HL-60 (cell line): ENCODE measurements at regions not wholly inside any gene's neighbourhood (a gene's known extent, or its start where the extent isn't known, plus 50 kb on each side); places are given as distances from the start of the nearest gene placed in this dataset.

ENCODE experiments used
- DNase-seq, 2 experiments: peaks; one replicate each; pipeline ENCODE4 v3.0.0-alpha.2; 2010 to 2020; ENCODE audit warnings: low read depth in 1 of 2, low spot score in 1 of 2
- H3K27ac ChIP-seq: fragments of 250-450 bp; sonication (Bioruptor Pico); replicated peaks from 2 replicates; pipeline ENCODE4 v1.5.1; 2020; ENCODE audit warnings: mild to moderate bottlenecking, moderate library complexity
- H3K27me3 ChIP-seq: fragments of 250-450 bp; sonication (Bioruptor Pico); 2 replicates; pipeline ENCODE4 v1.5.1; 2021; ENCODE audit warnings: mild to moderate bottlenecking, moderate library complexity; ENCODE audit not compliant: insufficient read depth, poor library complexity, severe bottlenecking
- H3K4me3 ChIP-seq: replicated peaks from 2 replicates; pipeline ENCODE4 v1.5.1; 2011; ENCODE audit warnings: mild to moderate bottlenecking, control low read depth, low read length; ENCODE audit not compliant: insufficient read depth
- GABPA ChIP-seq: IDR thresholded peaks from 2 replicates; pipeline ENCODE4 v1.6.1; 2012; ENCODE audit warnings: low read depth
- POLR2AphosphoS5 ChIP-seq: IDR thresholded peaks from 2 replicates; pipeline ENCODE4 v1.6.1; 2012; ENCODE audit warnings: low read depth
- SPI1 ChIP-seq: IDR thresholded peaks from 2 replicates; pipeline ENCODE4 v1.6.1; 2012; ENCODE audit warnings: low read depth, mild to moderate bottlenecking, borderline replicate concordance
- TF ChIP-seq, protein P1 (sequence below): IDR thresholded peaks from 2 replicates; pipeline ENCODE4 v1.6.1; 2012; ENCODE audit warnings: low read depth; ENCODE audit not compliant: insufficient replicate concordance
- TF ChIP-seq, protein P2 (sequence below): IDR thresholded peaks from one replicate; pipeline ENCODE4 v1.5.1; 2011; ENCODE audit warnings: low read length, control low read depth, inconsistent platforms; ENCODE audit not compliant: insufficient read depth

DNA sequence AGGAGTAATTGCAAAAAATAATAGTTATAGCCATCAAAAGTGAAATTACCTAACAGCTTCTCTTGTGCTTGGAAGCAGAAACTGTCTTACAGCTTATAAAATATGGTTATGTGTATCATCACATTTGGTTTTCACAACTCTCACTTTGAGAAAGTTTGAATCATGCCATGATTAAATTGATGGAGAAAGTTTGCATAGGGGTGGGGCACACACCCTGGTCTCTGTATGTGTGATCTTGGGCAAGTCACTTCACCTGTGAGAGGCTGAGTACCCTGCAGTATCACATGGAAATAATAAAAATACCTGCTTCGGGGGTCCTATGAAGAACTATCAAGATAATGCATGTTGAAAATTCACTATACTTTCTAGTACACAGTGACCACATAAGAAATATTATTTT is 471.4 kb downstream of the RAP2B start:
- no peaks in the 10 kb centered on the region for H3K27me3 ChIP-seq
- TF ChIP-seq, protein P1, sequence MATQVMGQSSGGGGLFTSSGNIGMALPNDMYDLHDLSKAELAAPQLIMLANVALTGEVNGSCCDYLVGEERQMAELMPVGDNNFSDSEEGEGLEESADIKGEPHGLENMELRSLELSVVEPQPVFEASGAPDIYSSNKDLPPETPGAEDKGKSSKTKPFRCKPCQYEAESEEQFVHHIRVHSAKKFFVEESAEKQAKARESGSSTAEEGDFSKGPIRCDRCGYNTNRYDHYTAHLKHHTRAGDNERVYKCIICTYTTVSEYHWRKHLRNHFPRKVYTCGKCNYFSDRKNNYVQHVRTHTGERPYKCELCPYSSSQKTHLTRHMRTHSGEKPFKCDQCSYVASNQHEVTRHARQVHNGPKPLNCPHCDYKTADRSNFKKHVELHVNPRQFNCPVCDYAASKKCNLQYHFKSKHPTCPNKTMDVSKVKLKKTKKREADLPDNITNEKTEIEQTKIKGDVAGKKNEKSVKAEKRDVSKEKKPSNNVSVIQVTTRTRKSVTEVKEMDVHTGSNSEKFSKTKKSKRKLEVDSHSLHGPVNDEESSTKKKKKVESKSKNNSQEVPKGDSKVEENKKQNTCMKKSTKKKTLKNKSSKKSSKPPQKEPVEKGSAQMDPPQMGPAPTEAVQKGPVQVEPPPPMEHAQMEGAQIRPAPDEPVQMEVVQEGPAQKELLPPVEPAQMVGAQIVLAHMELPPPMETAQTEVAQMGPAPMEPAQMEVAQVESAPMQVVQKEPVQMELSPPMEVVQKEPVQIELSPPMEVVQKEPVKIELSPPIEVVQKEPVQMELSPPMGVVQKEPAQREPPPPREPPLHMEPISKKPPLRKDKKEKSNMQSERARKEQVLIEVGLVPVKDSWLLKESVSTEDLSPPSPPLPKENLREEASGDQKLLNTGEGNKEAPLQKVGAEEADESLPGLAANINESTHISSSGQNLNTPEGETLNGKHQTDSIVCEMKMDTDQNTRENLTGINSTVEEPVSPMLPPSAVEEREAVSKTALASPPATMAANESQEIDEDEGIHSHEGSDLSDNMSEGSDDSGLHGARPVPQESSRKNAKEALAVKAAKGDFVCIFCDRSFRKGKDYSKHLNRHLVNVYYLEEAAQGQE = no peak
- TF ChIP-seq POLR2AphosphoS5 = no peak
- no peak for TF ChIP-seq SPI1
- TF ChIP-seq, protein P2, sequence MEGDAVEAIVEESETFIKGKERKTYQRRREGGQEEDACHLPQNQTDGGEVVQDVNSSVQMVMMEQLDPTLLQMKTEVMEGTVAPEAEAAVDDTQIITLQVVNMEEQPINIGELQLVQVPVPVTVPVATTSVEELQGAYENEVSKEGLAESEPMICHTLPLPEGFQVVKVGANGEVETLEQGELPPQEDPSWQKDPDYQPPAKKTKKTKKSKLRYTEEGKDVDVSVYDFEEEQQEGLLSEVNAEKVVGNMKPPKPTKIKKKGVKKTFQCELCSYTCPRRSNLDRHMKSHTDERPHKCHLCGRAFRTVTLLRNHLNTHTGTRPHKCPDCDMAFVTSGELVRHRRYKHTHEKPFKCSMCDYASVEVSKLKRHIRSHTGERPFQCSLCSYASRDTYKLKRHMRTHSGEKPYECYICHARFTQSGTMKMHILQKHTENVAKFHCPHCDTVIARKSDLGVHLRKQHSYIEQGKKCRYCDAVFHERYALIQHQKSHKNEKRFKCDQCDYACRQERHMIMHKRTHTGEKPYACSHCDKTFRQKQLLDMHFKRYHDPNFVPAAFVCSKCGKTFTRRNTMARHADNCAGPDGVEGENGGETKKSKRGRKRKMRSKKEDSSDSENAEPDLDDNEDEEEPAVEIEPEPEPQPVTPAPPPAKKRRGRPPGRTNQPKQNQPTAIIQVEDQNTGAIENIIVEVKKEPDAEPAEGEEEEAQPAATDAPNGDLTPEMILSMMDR = no peak
- TF ChIP-seq GABPA = no peak
- H3K4me3 ChIP-seq = no peak overlapping the region
- no peak for DNase-seq
- H3K27ac ChIP-seq = no peak overlapping the region

- Histone ChIP-seq H3K4me3 (no peak overlapping the region), H3K27ac (no peak overlapping the region), H3K27me3 (no peaks in the 10 kb centered on the region)
- DNase-seq = no peak
- TF ChIP-seq GABPA = no peak
- TF ChIP-seq SPI1 = no peak
- TF ChIP-seq POLR2AphosphoS5 = no peak
- TF ChIP-seq, protein P1 = no peak
- TF ChIP-seq, protein P2 = no peak
Measured at GRCh38 chr3:153634683-153635082, 472.7 kb downstream of the RAP2B start.

GRCh38 chr3:153639631-153640030 is 477.6 kb downstream of the RAP2B start:
- H3K27ac ChIP-seq = no peak overlapping the region
- DNase-seq = no peak
- no peak overlapping the region for H3K4me3 ChIP-seq
- no peaks in the 10 kb centered on the region for H3K27me3 ChIP-seq
- TF ChIP-seq POLR2AphosphoS5 (no peak), GABPA (no peak), SPI1 (no peak)
- TF ChIP-seq, protein P1 = no peak
- TF ChIP-seq, protein P2 = no peak
